ENCODE measurements at regions not wholly inside any gene's neighbourhood (a gene's known extent, or its start where the extent isn't known, plus 50 kb on each side); places are given as distances from the start of the nearest gene placed in this dataset.

DNA sequence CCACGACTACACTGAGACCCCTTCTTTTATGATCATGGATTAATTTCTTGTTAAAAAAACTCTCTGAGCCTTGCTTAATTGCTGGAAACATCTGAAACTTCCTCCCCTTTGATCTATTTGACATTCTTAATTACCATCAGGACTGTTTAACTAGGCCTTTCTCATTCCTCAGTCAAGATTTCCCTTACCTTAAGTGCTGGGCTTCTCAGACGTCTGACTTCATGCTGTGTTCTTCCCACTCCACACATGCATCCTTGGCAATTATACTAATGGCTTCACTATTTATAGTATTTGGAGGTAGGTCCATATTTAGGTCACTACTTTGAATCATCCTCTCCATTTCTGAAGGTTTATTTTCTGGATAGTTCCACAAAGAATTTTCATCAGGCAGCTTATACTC, 341.3 kb upstream of the TMPRSS15 start:
- no peak for TF ChIP-seq POLR2A (IDR thresholded peaks at IDR 0.05)
- TF ChIP-seq, protein P1, sequence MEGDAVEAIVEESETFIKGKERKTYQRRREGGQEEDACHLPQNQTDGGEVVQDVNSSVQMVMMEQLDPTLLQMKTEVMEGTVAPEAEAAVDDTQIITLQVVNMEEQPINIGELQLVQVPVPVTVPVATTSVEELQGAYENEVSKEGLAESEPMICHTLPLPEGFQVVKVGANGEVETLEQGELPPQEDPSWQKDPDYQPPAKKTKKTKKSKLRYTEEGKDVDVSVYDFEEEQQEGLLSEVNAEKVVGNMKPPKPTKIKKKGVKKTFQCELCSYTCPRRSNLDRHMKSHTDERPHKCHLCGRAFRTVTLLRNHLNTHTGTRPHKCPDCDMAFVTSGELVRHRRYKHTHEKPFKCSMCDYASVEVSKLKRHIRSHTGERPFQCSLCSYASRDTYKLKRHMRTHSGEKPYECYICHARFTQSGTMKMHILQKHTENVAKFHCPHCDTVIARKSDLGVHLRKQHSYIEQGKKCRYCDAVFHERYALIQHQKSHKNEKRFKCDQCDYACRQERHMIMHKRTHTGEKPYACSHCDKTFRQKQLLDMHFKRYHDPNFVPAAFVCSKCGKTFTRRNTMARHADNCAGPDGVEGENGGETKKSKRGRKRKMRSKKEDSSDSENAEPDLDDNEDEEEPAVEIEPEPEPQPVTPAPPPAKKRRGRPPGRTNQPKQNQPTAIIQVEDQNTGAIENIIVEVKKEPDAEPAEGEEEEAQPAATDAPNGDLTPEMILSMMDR (IDR thresholded peaks at IDR 0.05) = no peak

All from heart left ventricle (tissue), 13 donors.